Esophagus squamous epithelium (tissue), 5 donors: ENCODE measurements at regions not wholly inside any gene's neighbourhood (a gene's known extent, or its start where the extent isn't known, plus 50 kb on each side); places are given as distances from the start of the nearest gene placed in this dataset.

Source experiments
- DNase-seq: peaks from one replicate; lab custom pipeline; 2025; lab: John Stamatoyannopoulos, UW
- H3K27ac ChIP-seq, 4 donors: fragments of 200-600 bp; sonication (generic); one replicate each; pipeline ENCODE4 v1.5.1; 2016 to 2019; ENCODE audit warnings: mild to moderate bottlenecking in 1 of 4
- H3K27me3 ChIP-seq, 4 donors: fragments of 200-600 bp; sonication (generic); 1 replicate in 3 of 4; 2 replicates in 1 of 4; pipeline versions ENCODE4 v1.5.1 to v1.6.0; 2017 to 2021; ENCODE audit warnings: antibody characterized with exemption in 1 of 4
- H3K36me3 ChIP-seq, 3 donors: fragments of 200-600 bp; sonication (generic); one replicate each; pipeline ENCODE4 v1.5.1; 2016 to 2019
- H3K4me1 ChIP-seq, 3 donors: fragments of 200-600 bp; sonication (generic); one replicate each; pipeline ENCODE4 v1.5.1; 2017 to 2019
- H3K4me3 ChIP-seq, 4 donors: fragments of 200-600 bp; sonication (generic); 1 replicate in 3 of 4; 2 replicates in 1 of 4; pipeline ENCODE4 v1.5.1; 2016 to 2019; ENCODE audit warnings: mild to moderate bottlenecking in 2 of 4, moderate library complexity in 1 of 4
- H3K9me3 ChIP-seq, 3 donors: fragments of 200-600 bp; sonication (generic); one replicate each; pipeline ENCODE4 v1.5.1; 2016 to 2019
- POLR2A ChIP-seq, 4 donors: fragments of 450-650 bp; IDR thresholded peaks; one replicate each; pipeline ENCODE4 v1.6.1; 2017; ENCODE audit warnings: antibody characterized with exemption in 4 of 4, mild to moderate bottlenecking in 4 of 4, moderate library complexity in 3 of 4
- WGBS, 2 donors: methylation state at CpG; one replicate each; pipeline ENCODE4 v1.1.5; 2018; 5-methylcytosine and 5-hydroxymethylcytosine counted together
- intact Hi-C: fragments of 100-400 bp; cut with DNase I; formaldehyde crosslinking; loops from one replicate; pipeline ENCODE4 v1.15.0; 2022
- TF ChIP-seq, protein P1 (sequence below), 6 experiments: fragments of 450-650 bp in 4 of 6; fragments of 200-600 bp in 2 of 6; sonication (generic) in 2 of 6; IDR thresholded peaks; one replicate each; pipeline ENCODE4 v1.5.1; 2016 to 2019; ENCODE audit warnings: antibody characterized with exemption in 6 of 6, mild to moderate bottlenecking in 4 of 6, moderate library complexity in 4 of 6
- donor health status: DM: yes; HTN: yes; CAD: no.

DNA sequence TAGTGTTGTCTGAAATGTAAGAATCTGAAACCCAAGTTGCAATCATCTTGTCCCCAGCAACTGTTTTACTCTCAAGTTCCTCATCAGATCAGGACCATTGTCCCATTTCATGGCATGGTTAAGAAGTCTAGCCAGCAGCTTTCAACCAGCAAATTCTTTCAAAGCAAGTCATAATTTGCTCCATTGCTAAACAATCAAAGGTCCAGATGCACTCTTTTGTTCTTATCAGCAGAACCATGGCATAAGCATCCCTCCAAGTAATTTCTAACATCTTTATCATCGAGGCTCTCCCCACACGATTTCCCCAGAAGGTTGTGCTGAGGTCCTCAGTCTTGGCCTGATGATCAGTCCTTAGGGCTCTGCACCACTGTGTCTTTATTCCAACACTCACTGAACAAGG is 67.5 kb upstream of the APCDD1 start:
- WGBS, 2 donors: 30 to 54% methylated on average over 2 of the region's 2 CpGs
- H3K4me3 ChIP-seq: no peak overlapping the region
- H3K36me3 ChIP-seq: no peaks in the 10 kb centered on the region
- DNase-seq: no peak
- H3K4me1 ChIP-seq: peaks cover 0 to 5% (median 5%) of the 10 kb centered on the region in 3 donors
- no peaks in the 10 kb centered on the region for H3K9me3 ChIP-seq
- no peak for TF ChIP-seq POLR2A (IDR thresholded peaks at IDR 0.05)
- TF ChIP-seq, protein P1, sequence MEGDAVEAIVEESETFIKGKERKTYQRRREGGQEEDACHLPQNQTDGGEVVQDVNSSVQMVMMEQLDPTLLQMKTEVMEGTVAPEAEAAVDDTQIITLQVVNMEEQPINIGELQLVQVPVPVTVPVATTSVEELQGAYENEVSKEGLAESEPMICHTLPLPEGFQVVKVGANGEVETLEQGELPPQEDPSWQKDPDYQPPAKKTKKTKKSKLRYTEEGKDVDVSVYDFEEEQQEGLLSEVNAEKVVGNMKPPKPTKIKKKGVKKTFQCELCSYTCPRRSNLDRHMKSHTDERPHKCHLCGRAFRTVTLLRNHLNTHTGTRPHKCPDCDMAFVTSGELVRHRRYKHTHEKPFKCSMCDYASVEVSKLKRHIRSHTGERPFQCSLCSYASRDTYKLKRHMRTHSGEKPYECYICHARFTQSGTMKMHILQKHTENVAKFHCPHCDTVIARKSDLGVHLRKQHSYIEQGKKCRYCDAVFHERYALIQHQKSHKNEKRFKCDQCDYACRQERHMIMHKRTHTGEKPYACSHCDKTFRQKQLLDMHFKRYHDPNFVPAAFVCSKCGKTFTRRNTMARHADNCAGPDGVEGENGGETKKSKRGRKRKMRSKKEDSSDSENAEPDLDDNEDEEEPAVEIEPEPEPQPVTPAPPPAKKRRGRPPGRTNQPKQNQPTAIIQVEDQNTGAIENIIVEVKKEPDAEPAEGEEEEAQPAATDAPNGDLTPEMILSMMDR (IDR thresholded peaks at IDR 0.05): no peak
- H3K27ac ChIP-seq: no peak overlapping the region
- intact Hi-C loops: no loop called here
- H3K27me3 ChIP-seq: no peaks in the 10 kb centered on the region

GRCh38 chr18:10387399-10387798 is 67.0 kb upstream of the APCDD1 start:
- TF ChIP-seq, protein P1 (IDR thresholded peaks at IDR 0.05): no peak
- no peak for TF ChIP-seq POLR2A (IDR thresholded peaks at IDR 0.05)
- no peaks in the 10 kb centered on the region for H3K27me3 ChIP-seq
- no peak overlapping the region for H3K4me3 ChIP-seq
- no peak for DNase-seq
- no peaks in the 10 kb centered on the region for H3K36me3 ChIP-seq
- H3K9me3 ChIP-seq: no peaks in the 10 kb centered on the region
- intact Hi-C loops: no loop called here
- 39 to 57% methylated on average over 3 of the region's 3 CpGs for WGBS, 2 donors
- H3K27ac ChIP-seq: no peak overlapping the region
- H3K4me1 ChIP-seq: peaks cover 0 to 5% (median 5%) of the 10 kb centered on the region in 3 donors

DNA sequence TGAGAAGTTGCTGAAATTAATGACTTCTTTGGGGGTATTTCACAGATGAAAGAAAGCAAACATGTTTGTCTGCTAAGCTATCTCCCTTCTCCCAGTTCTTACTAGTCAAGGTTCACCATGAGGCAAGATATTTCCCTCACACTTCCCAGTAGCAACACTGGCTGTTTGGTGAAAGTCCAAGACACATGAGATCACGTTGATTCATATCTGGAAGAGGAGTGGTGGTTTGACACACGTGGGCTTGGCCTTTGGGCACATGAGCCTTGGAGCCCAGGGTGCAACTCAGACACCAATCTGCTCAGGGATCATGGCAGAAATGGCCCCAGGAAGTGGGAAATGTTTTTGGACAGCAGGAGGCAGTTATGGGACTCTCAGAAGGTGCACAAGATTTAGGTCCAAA is 66.1 kb upstream of the APCDD1 start:
- Histone ChIP-seq H3K27ac (no peak overlapping the region), H3K4me1 (peaks cover 0 to 9% (median 5%) of the 10 kb centered on the region in 3 donors), H3K9me3 (no peaks in the 10 kb centered on the region), H3K4me3 (no peak overlapping the region), H3K27me3 (no peaks in the 10 kb centered on the region), H3K36me3 (no peaks in the 10 kb centered on the region)
- no peak for DNase-seq
- intact Hi-C loops: no loop called here
- TF ChIP-seq, protein P1 (IDR thresholded peaks at IDR 0.05): no peak
- 41% methylated on average over 2 of the region's 2 CpGs; no CpG with 5 or more reads in 1 of the 2 donors for WGBS, 2 donors

DNA sequence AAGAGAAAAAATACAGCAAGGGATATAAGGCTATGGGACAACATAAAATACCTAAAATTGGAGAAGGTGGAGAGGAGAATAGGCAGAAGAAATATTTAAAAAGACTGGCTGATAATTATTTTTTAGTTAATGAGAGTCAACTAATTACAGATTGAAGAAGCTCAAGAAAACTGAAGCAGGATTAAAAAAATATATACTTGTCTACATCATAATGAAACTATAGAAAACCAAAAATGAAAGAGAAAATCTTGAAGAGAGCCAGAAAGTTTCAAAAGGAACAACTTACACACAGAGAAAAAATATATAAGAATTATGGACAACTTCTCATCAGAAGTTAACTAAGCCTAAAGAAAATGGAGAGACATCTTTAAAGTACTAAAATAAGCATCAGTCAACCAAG is 62.9 kb upstream of the APCDD1 start:
- H3K9me3 ChIP-seq: no peaks in the 10 kb centered on the region
- intact Hi-C loops: no loop called here
- no peaks in the 10 kb centered on the region for H3K27me3 ChIP-seq
- DNase-seq: no peak
- no peaks in the 10 kb centered on the region for H3K36me3 ChIP-seq
- H3K4me1 ChIP-seq: peaks cover 0 to 9% (median under 1%) of the 10 kb centered on the region in 3 donors
- no peak overlapping the region for H3K27ac ChIP-seq
- TF ChIP-seq POLR2A (IDR thresholded peaks at IDR 0.05): no peak
- TF ChIP-seq, protein P1 (IDR thresholded peaks at IDR 0.05): no peak
- no peak overlapping the region for H3K4me3 ChIP-seq

GRCh38 chr18:10397004-10397403 is 57.4 kb upstream of the APCDD1 start:
- intact Hi-C loops: no loop called here
- no peak overlapping the region for H3K27ac ChIP-seq
- no peaks in the 10 kb centered on the region for H3K36me3 ChIP-seq
- no peaks in the 10 kb centered on the region for H3K27me3 ChIP-seq
- H3K4me1 ChIP-seq: peaks cover 3 to 37% (median 6%) of the 10 kb centered on the region in 3 donors
- H3K9me3 ChIP-seq: no peaks in the 10 kb centered on the region
- no peak for TF ChIP-seq POLR2A (IDR thresholded peaks at IDR 0.05)
- TF ChIP-seq, protein P1 (IDR thresholded peaks at IDR 0.05): no peak
- H3K4me3 ChIP-seq: no peak overlapping the region
- no peak for DNase-seq
- WGBS, 2 donors: 86 to 88% methylated on average over 4 of the region's 4 CpGs
